SH-SY5Y (cell line): ENCODE measurements at regions not wholly inside any gene's neighbourhood (a gene's known extent, or its start where the extent isn't known, plus 50 kb on each side); places are given as distances from the start of the nearest gene placed in this dataset.

ENCODE experiments used
- GATA2 ChIP-seq: IDR thresholded peaks from 2 replicates; pipeline ENCODE4 v1.6.1; 2011; ENCODE audit warnings: mild to moderate bottlenecking, low read depth, low read length
- GATA3 ChIP-seq: IDR thresholded peaks from 2 replicates; pipeline ENCODE4 v1.6.1; 2011; ENCODE audit warnings: low read depth, mild to moderate bottlenecking, low read length, moderate library complexity

DNA sequence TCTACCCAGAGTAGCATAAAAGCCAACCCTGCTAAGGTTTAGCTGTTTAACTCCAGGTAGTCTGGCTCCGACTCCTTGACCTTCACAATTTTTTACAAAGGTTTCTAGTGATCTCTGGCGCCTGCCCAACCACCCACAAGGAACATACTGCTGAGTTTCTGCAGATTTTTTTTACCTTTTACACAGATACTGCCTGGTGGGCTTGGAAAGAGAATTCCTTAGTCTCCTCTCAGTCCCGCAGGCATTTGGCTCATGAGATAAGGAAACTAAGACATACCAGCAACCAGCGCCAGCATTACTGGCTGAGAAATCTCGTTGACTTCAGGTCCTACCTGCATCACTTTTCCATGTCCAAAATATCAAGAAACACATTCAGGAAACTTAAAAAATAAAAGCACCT, 51.1 kb upstream of the LYZL1 start:
- no peak for TF ChIP-seq GATA3
- TF ChIP-seq GATA2: no peak
